ENCODE measurements at regions not wholly inside any gene's neighbourhood (a gene's known extent, or its start where the extent isn't known, plus 50 kb on each side); places are given as distances from the start of the nearest gene placed in this dataset.

GRCh38 chrX:125029131-125029530 is 290.5 kb upstream of the TEX13C start:
- Histone ChIP-seq H3K36me3 (ENCODE audit: control insufficient read depth in 4 of 4, insufficient read depth in 3 of 4, low read depth in 1 of 4, low read length in 3 of 4) (no peaks in the 10 kb centered on the region), H3K27me3 (ENCODE audit: control insufficient read depth in 4 of 4, insufficient read depth in 4 of 4, low read length in 3 of 4) (no peaks in the 10 kb centered on the region), H3K4me1 (ENCODE audit: control insufficient read depth in 4 of 4, insufficient read depth in 4 of 4, low read length in 3 of 4) (no peaks in the 10 kb centered on the region), H3K9me3 (ENCODE audit: control insufficient read depth in 4 of 4, low read length in 3 of 4) (no peaks in the 10 kb centered on the region), H3K27ac (ENCODE audit: low read depth in 1 of 2, low read length in 2 of 2) (no peak overlapping the region), H3K9ac (ENCODE audit: low read depth in 1 of 2, low read length in 2 of 2) (no peak overlapping the region), H3K4me3 (ENCODE audit: low read depth in 1 of 3, low read length in 3 of 3) (no peak overlapping the region)
- WGBS, result 91% methylated on average over 3 of the region's 3 CpGs
- DNase-seq (ENCODE audit: low spot score), result no peak
- no peak for TF ChIP-seq YY1 (IDR thresholded peaks at IDR 0.05)
- TF ChIP-seq, protein P1, sequence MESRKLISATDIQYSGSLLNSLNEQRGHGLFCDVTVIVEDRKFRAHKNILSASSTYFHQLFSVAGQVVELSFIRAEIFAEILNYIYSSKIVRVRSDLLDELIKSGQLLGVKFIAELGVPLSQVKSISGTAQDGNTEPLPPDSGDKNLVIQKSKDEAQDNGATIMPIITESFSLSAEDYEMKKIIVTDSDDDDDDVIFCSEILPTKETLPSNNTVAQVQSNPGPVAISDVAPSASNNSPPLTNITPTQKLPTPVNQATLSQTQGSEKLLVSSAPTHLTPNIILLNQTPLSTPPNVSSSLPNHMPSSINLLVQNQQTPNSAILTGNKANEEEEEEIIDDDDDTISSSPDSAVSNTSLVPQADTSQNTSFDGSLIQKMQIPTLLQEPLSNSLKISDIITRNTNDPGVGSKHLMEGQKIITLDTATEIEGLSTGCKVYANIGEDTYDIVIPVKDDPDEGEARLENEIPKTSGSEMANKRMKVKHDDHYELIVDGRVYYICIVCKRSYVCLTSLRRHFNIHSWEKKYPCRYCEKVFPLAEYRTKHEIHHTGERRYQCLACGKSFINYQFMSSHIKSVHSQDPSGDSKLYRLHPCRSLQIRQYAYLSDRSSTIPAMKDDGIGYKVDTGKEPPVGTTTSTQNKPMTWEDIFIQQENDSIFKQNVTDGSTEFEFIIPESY (IDR thresholded peaks at IDR 0.05), result no peak
- no peak for TF ChIP-seq GABPA (IDR thresholded peaks at IDR 0.05 in 1 of 2, conservative IDR thresholded peaks at IDR 0.05 in 1 of 2)
- no peak for TF ChIP-seq FOXA1 (IDR thresholded peaks at IDR 0.05)
- no peak for TF ChIP-seq RAD21 (IDR thresholded peaks at IDR 0.05)
- no peak for TF ChIP-seq JUND (IDR thresholded peaks at IDR 0.05)
- TF ChIP-seq, protein P2, sequence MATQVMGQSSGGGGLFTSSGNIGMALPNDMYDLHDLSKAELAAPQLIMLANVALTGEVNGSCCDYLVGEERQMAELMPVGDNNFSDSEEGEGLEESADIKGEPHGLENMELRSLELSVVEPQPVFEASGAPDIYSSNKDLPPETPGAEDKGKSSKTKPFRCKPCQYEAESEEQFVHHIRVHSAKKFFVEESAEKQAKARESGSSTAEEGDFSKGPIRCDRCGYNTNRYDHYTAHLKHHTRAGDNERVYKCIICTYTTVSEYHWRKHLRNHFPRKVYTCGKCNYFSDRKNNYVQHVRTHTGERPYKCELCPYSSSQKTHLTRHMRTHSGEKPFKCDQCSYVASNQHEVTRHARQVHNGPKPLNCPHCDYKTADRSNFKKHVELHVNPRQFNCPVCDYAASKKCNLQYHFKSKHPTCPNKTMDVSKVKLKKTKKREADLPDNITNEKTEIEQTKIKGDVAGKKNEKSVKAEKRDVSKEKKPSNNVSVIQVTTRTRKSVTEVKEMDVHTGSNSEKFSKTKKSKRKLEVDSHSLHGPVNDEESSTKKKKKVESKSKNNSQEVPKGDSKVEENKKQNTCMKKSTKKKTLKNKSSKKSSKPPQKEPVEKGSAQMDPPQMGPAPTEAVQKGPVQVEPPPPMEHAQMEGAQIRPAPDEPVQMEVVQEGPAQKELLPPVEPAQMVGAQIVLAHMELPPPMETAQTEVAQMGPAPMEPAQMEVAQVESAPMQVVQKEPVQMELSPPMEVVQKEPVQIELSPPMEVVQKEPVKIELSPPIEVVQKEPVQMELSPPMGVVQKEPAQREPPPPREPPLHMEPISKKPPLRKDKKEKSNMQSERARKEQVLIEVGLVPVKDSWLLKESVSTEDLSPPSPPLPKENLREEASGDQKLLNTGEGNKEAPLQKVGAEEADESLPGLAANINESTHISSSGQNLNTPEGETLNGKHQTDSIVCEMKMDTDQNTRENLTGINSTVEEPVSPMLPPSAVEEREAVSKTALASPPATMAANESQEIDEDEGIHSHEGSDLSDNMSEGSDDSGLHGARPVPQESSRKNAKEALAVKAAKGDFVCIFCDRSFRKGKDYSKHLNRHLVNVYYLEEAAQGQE (IDR thresholded peaks at IDR 0.05), result no peak
